ENCODE measurements at regions not wholly inside any gene's neighbourhood (a gene's known extent, or its start where the extent isn't known, plus 50 kb on each side); places are given as distances from the start of the nearest gene placed in this dataset.

DNA sequence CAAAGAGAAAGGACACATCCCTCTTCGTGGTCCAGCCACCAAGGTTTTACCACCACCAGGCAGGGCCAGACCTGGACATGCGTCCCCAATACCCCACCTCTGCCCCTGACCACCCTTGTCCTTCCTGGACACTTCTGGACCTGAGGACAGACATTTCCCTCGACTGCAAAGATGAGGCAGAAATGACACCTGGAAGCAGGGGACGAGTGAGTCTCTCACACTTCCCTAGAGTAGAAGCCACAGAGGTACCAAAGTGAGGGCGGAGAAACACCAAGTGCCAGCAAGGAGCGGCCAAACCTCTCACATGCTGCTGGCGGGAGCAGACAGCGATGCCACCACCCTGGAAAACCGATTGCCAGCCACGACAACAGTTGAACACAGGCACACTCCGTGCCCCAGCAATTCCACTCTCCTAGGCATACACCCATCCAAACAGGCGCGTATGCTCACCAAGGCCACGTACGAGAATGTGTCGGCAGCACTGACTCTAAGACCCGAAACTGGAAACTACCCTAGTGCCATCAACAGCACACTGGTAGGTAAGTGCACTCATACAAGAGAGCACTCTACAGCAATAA lies 207.0 kb upstream of the NSMCE3 start:
- H3K4me3 ChIP-seq (ENCODE audit: low read depth, low read length): no peak overlapping the region
- ChIA-PET POLR2A (no interaction called here), CTCF (no interaction called here)
- no peak for DNase-seq (ENCODE audit: low read depth, low spot score)
- TF ChIP-seq, protein P1, sequence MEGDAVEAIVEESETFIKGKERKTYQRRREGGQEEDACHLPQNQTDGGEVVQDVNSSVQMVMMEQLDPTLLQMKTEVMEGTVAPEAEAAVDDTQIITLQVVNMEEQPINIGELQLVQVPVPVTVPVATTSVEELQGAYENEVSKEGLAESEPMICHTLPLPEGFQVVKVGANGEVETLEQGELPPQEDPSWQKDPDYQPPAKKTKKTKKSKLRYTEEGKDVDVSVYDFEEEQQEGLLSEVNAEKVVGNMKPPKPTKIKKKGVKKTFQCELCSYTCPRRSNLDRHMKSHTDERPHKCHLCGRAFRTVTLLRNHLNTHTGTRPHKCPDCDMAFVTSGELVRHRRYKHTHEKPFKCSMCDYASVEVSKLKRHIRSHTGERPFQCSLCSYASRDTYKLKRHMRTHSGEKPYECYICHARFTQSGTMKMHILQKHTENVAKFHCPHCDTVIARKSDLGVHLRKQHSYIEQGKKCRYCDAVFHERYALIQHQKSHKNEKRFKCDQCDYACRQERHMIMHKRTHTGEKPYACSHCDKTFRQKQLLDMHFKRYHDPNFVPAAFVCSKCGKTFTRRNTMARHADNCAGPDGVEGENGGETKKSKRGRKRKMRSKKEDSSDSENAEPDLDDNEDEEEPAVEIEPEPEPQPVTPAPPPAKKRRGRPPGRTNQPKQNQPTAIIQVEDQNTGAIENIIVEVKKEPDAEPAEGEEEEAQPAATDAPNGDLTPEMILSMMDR (IDR thresholded peaks at IDR 0.05; ENCODE audit: insufficient read depth, low read length, missing control alignments): no peak

DNA sequence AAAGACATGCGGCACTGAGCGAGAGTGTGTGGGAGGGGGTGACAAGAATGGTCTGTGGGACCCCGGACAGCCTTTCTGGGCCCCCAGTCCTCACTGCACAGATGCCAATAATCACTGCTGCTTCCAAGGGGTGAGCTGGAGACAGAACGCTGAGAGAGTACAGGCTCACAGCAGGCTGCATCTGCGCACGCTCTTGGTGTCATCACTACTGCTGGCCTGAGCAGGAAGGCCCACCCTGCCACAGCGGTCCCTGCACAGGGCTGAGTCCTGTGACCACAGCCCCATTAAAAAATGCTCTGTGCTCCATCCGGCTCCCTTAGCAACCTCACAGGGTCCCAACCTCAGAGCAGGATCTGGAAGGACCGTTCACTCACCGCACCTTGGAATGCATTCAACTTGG lies 205.5 kb upstream of the NSMCE3 start:
- ChIA-PET CTCF (no interaction called here), POLR2A (no interaction called here)
- no peak overlapping the region for H3K4me3 ChIP-seq (ENCODE audit: low read depth, low read length)
- DNase-seq (ENCODE audit: low read depth, low spot score): no peak
- TF ChIP-seq, protein P1 (IDR thresholded peaks at IDR 0.05; ENCODE audit: insufficient read depth, low read length, missing control alignments): no peak

DNA sequence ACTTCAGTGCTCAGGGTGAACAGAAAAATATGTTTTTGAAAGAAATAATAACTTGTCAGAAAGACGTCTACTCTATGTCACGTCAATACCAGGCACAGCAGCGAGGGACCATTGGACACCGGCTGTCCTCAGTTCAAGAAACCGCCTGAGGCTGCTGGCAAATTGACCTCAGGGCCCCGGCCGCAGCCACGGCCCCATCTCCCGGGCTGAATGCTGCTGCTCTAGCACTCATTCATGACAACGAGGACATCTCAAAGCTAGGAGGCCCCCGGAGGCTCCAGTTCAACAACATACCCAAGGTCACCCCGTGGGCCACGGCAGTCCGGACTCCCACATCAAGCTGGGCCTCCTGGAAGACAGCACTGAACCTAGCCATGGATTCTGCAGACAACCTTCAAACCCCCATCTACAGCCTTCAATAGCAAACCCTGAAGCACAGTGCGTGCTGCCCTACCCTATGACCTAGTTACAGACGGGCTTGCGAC lies 204.0 kb upstream of the NSMCE3 start:
- TF ChIP-seq, protein P1 (IDR thresholded peaks at IDR 0.05; ENCODE audit: insufficient read depth, low read length, missing control alignments): no peak
- no peak overlapping the region for H3K4me3 ChIP-seq (ENCODE audit: low read depth, low read length)
- POLR2A ChIA-PET: no interaction called here
- CTCF ChIA-PET: no interaction called here
- DNase-seq (ENCODE audit: low read depth, low spot score): no peak

DNA sequence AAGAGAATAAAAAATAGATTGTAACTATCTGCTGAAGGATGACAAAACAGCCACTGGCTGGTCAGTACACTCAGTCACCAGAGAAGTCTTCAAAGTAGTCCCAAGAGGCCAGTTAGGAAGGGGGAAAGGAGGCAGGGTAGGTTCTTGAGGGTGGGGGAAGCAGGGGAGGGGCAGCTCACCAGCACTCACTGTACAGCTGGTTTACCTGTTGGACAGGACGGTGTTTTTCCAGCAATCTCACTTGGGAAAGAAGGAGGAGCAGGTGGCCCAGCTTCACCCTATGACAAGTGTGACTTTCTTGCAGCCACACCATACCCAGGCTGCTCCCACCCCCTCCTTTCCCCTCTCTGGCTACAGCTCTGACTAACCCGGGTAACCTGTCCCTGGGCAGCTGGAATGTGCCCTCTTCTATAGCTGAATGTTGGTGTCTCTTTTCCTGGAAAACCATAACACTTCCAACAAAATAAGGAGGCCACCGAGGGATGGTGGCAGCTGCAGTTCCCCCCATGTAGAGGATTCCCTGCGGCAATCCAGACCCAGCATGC lies 203.4 kb upstream of the NSMCE3 start:
- DNase-seq (ENCODE audit: low read depth, low spot score): no peak
- ChIA-PET POLR2A (no interaction called here), CTCF (no interaction called here)
- H3K4me3 ChIP-seq (ENCODE audit: low read depth, low read length): no peak overlapping the region
- TF ChIP-seq, protein P1 (IDR thresholded peaks at IDR 0.05; ENCODE audit: insufficient read depth, low read length, missing control alignments): no peak

DNA sequence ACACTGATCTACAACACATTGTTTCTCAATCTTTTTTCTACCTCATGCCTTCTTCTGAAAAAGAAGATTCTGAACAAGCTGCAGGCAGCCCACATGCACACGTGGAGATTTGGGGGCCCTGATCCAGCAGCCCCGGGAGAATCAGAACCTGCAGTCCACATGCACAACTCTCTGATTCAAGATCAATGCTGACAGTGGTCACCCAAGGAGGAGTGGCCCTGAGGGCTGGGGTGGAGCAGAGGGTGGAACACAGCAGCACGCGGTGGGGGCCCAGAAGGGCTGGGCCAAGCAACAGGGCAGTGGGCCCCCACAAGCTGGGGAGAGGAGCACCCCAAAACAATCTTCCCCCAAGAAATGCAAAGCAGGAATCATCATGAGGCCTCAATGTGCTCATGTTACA lies 202.1 kb upstream of the NSMCE3 start:
- TF ChIP-seq, protein P1 (IDR thresholded peaks at IDR 0.05; ENCODE audit: insufficient read depth, low read length, missing control alignments): no peak
- no peak for DNase-seq (ENCODE audit: low read depth, low spot score)
- H3K4me3 ChIP-seq (ENCODE audit: low read depth, low read length): no peak overlapping the region
- ChIA-PET CTCF (interaction anchor here (0.8 kb wide), 1 partner anchor 23 kb away, joined by 3 read pairs; no protein-coding TSS in a partner anchor), POLR2A (no interaction called here)

DNA sequence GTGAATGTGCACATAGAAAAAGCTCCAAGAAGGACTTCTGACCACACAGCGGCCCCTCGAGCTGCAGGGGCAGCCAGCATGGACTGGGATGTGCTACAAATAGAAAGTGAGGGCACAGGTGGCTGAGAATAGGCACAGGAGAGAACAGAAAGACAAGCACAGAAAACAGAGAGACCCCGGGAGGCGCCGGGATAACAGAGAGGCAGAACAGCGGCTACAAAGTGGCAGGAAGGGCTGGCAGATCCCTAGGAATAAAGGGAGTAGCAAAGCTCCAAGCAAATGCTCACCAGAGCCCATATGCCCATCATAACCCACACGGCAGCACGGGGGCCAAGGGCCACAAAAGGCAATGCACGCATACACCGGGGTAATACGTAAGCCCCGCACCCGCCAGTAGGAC lies 201.7 kb upstream of the NSMCE3 start:
- ChIA-PET CTCF (interaction anchor here (0.8 kb wide), 1 partner anchor 22 kb away, joined by 3 read pairs; no protein-coding TSS in a partner anchor), POLR2A (no interaction called here)
- TF ChIP-seq, protein P1 (IDR thresholded peaks at IDR 0.05; ENCODE audit: insufficient read depth, low read length, missing control alignments): no peak
- no peak overlapping the region for H3K4me3 ChIP-seq (ENCODE audit: low read depth, low read length)
- DNase-seq (ENCODE audit: low read depth, low spot score): no peak
